TTC549 (cell line): ENCODE measurements at regions not wholly inside any gene's neighbourhood (a gene's known extent, or its start where the extent isn't known, plus 50 kb on each side); places are given as distances from the start of the nearest gene placed in this dataset.

Experiments
- FAIRE-seq: peaks from 2 replicates; lab custom pipeline; 2012; peaks lifted over from hg19 to GRCh38; lab: Jason Lieb, UNC

DNA sequence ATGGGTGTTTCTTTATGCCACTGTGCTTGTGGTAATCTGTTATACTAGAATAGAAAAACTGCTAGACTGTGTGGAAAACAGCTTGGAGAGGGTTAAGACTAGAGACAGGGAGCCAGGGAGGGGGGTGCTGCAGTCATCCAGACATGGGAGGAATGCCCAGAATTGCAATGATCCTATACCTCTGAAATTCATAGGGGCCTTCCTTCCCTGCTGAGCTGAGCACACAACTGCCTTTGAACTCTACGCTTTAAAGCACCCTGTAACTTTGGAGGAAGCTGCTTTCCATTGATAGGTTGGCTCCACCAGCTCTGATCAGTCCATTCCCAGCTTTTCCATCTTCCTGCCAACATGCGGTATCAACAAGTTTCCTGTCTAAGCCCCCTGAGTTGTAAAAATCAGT is 155.9 kb upstream of the RASGEF1B start:
- FAIRE-seq, result no peak

DNA sequence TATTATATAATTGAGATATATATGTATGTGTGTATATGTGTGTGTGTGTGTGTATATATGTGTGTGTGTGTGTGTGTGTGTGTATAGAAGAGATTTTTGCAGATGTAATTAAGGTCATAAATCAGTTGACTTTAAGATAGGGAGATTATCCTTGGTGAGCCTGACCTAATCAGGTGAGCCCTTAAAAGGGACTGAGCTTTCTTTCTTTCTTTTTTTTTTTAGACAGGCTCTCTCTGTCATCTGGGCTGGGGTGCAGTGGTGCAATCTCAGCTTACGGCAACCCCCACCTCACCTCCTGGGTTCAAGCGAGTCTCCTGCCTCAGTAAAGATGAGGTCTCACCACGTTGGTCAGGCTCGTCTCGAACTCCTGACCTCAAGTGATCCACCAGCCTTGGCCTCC is 155.1 kb upstream of the RASGEF1B start:
- no peak for FAIRE-seq

GRCh38 chr4:81625422-81626417 is 154.0 kb upstream of the RASGEF1B start:
- no peak for FAIRE-seq

DNA sequence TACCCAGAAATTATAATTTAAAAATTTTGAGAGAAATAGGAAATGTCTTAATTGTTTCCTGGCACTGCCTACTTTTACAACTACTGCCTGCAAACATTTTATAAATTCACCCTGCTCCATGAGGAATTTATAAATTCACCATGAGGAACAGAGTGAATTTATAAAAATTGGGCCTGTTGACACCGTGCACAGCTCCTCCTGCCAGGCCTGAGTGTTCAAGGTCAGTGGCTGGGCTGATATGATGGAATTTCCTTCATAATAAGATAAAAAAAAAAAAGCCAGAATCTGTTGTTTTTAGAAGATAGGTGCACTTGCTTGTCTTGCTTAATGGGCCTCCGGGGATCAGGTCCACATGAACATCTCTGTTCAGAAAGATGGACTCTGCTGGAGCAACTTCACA is 151.7 kb upstream of the RASGEF1B start:
- FAIRE-seq, result no peak

- no peak for FAIRE-seq
These were observed 150.9 kb upstream of the RASGEF1B start for GRCh38 chr4:81622474-81623184.

DNA sequence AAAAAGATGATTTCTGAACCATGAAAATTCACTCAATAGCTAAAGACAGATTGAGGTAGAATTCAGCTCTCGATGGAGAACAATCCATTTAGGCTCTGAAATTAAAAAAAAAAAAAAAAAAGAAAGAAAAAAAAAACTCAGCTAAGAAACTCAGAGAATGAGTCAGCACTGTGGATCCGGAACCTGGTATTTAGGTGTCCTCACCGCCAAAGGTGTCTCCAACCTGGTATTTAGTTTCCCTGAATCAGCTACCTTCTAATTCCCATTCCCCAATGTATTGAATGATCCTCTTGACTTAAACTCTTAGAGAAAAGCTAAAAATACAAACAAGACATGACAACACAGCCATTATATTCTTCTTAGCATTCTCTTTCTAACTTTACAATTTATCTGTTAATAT is 150.3 kb upstream of the RASGEF1B start:
- no peak for FAIRE-seq

GRCh38 chr4:81621490-81621889 is 149.8 kb upstream of the RASGEF1B start:
- FAIRE-seq, result no peak

DNA sequence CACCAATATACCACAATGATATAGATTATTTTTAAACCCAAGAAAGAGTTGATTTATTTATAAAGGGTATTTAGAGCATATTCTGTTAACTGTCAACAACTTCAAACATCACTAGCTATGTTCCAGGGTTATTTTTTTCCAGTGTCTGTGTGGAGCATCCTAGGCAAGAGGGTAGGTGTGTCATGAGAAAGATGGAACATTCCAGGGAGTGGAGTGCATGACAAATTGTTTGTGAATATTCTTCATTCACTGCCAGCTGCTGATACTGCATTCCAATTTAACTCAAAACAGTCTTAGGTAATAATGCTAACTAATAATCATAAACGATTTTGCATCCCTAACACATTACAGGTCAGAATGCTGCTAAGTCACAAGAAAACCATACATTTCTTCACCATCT is 148.7 kb upstream of the RASGEF1B start:
- FAIRE-seq, result no peak

GRCh38 chr4:81617545-81617944 is 145.8 kb upstream of the RASGEF1B start:
- no peak for FAIRE-seq

GRCh38 chr4:81611221-81611620 is 139.5 kb upstream of the RASGEF1B start:
- FAIRE-seq, result no peak

GRCh38 chr4:81609844-81610243 is 138.1 kb upstream of the RASGEF1B start:
- no peak for FAIRE-seq

GRCh38 chr4:81607950-81608349 is 136.2 kb upstream of the RASGEF1B start:
- no peak for FAIRE-seq

- no peak for FAIRE-seq
These were observed 135.2 kb upstream of the RASGEF1B start for GRCh38 chr4:81606801-81607501.

DNA sequence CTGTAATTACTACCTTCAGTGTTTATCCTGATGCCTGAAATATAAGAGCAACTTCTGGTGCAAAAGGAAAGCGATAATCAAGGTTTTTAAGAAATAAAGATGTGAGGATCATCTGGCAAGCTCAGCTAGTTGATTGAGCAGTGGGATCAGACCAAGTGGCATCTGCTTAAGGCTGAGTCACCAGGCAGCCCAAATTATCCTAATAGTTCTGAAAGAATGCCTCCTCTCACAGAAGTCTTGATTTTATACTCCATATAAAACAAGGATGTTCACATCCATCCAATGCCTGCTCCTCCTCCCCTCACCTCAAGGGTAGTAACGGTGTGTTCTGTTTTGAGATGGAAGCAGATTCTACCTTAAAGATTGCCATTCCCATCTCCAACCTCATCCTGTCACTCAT is 134.5 kb upstream of the RASGEF1B start:
- FAIRE-seq, result no peak

GRCh38 chr4:81605271-81605670 is 133.6 kb upstream of the RASGEF1B start:
- FAIRE-seq, result no peak

GRCh38 chr4:81604683-81605218 is 133.0 kb upstream of the RASGEF1B start:
- no peak for FAIRE-seq

DNA sequence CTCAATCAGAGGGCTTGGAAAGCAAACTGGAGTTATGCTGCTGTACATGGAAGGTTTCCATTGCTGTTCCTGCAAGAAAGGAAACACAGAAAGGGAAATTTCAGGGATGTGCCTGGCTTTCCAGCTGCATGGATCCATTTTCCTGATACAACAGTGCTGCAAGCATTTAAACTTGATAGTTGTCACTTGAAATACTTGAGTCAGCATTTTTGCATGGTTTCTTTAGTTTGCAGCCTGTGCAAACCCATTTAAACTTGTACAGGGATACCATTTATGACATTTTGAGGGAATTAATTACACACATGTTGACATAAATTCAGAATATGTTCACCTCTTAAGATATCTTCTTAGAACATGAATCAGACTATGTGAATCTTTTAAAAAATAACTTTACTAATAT is 131.1 kb upstream of the RASGEF1B start:
- no peak for FAIRE-seq

DNA sequence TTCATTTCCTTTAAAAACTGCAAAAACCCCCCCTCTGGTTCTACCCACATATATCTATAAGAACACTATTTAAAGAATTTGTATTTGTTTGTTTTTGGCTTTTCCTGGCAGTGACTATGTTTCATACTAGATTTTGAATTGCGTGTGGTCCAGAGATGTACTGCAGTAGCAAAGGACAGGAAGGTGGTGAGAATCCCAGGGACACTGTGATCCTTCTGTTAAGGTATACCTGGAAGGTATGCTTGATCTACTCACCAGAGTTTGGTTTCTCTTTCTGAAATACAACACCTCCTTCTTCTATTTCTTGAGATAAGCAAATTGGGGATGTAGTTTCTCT is 129.6 kb upstream of the RASGEF1B start:
- FAIRE-seq, result no peak

DNA sequence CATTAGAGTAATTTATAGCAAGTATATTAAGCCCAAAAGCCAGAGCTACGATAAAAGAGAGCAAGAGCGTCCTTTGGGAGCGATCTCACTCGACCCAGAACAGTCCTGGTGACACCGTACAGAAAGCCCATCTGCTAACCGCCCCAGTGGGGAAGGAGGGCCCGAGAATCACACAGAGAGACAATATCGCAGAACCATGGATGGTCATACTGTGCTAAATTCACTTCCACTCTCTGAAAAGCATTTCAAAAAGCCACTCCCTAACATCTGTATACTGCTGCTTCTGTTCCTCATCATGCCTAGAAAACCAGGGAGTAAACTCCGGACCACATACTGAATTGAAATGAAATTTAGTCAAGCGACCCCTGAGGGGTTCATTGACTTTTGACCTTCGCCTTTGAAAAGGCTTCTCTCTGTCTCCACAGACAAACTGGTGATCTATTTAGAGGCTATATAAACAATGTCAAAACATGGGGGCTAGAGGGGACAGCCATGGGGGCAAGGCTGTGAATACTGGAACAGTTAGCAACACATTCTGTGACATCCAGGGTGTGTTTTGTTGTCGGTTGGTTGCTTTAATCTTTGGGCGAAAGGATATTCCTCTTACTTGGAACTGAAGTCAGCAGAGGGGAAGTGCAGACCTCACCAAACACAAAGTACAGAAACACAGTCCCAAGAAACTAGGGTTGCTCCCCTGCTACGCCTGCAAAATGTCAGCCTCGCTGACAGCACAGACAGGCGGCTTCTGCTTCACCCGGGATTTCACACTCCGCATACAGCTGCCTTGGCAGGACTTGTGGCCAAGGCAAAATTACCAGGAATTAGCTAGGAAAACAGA is 129.0 kb upstream of the RASGEF1B start:
- no peak for FAIRE-seq

- FAIRE-seq, result no peak
These were observed 128.2 kb upstream of the RASGEF1B start for GRCh38 chr4:81599742-81600380.
